IPS DF 4.7 (cell line): ENCODE measurements at regions not wholly inside any gene's neighbourhood (a gene's known extent, or its start where the extent isn't known, plus 50 kb on each side); places are given as distances from the start of the nearest gene placed in this dataset.
A peak's percentile ranks its signal among the peaks of the same experiment; 100 is the strongest.
"Not testable (repeated sequence)": the region's sequence is repeated elsewhere in the genome, so short reads cannot be mapped to it uniquely, and the experiment has no call there.

Experiments
- DNase-seq: peaks from one replicate; pipeline ENCODE4 v3.0.0-alpha.2; 2013; ENCODE audit warnings: low spot score; ENCODE audit errors: extremely low read depth

- no peak for DNase-seq
Observed at GRCh38 chr6:144359783-144360182, 74.6 kb downstream of the UTRN start.

GRCh38 chr6:144360401-144360800 lies 75.3 kb downstream of the UTRN start:
- no peak for DNase-seq

GRCh38 chr6:144361016-144361415 lies 75.9 kb downstream of the UTRN start:
- no peak for DNase-seq

- DNase-seq, result no peak
Observed at GRCh38 chr6:144362042-144363018, 77.2 kb downstream of the UTRN start.

- DNase-seq, result no peak
Observed at GRCh38 chr6:144364208-144364720, 79.1 kb downstream of the UTRN start.

GRCh38 chr6:144364782-144365181 lies 79.6 kb downstream of the UTRN start:
- no peak for DNase-seq

GRCh38 chr6:144365271-144365670 lies 80.1 kb downstream of the UTRN start:
- no peak for DNase-seq

GRCh38 chr6:144369696-144370095 lies 84.6 kb downstream of the UTRN start:
- DNase-seq, result not testable (repeated sequence)

GRCh38 chr6:144372116-144372515 lies 87.0 kb downstream of the UTRN start:
- DNase-seq, result no peak

GRCh38 chr6:144372611-144373594 lies 87.8 kb downstream of the UTRN start:
- DNase-seq, result no peak

GRCh38 chr6:144374525-144374924 lies 89.4 kb downstream of the UTRN start:
- DNase-seq, result not testable (repeated sequence)

GRCh38 chr6:144377586-144378210 lies 92.6 kb downstream of the UTRN start:
- no peak for DNase-seq

GRCh38 chr6:144378437-144378836 lies 93.3 kb downstream of the UTRN start:
- DNase-seq, result no peak

GRCh38 chr6:144379356-144379755 lies 94.2 kb downstream of the UTRN start:
- DNase-seq, result no peak

GRCh38 chr6:144381499-144381898 lies 96.4 kb downstream of the UTRN start:
- DNase-seq, result not testable (repeated sequence)

GRCh38 chr6:144383336-144383735 lies 98.2 kb downstream of the UTRN start:
- DNase-seq, result no peak

GRCh38 chr6:144384427-144384826 lies 99.3 kb downstream of the UTRN start:
- DNase-seq, result no peak

GRCh38 chr6:144389474-144389873 lies 104.3 kb downstream of the UTRN start:
- DNase-seq, result not testable (repeated sequence)

- peak; percentile 51 for DNase-seq
Observed at GRCh38 chr6:144390202-144390601, 105.1 kb downstream of the UTRN start.

GRCh38 chr6:144390886-144391285 lies 105.8 kb downstream of the UTRN start:
- DNase-seq, result no peak

GRCh38 chr6:144392536-144392935 lies 107.4 kb downstream of the UTRN start:
- no peak for DNase-seq
